WTC11 (cell line): ENCODE measurements at regions not wholly inside any gene's neighbourhood (a gene's known extent, or its start where the extent isn't known, plus 50 kb on each side); places are given as distances from the start of the nearest gene placed in this dataset.

Experiments used
- ATAC-seq: fragments of 200-7000 bp; cut with Tn5 transposase; 2 replicates; pipeline ENCODE4 v1.10.0; 2021; ENCODE audit warnings: mild to moderate bottlenecking, moderate library complexity
- CTCF ChIA-PET: fragments of 300-600 bp; sonication (Branson Sonifier 250); formaldehyde crosslinking; loops from one replicate; lab custom pipeline; 2021; ENCODE audit warnings: antibody characterized with exemption; lab: Charles Lee
- POLR2A ChIA-PET: fragments of 350-600 bp; sonication (Branson Sonifier 250); formaldehyde crosslinking; loops from one replicate; lab custom pipeline; 2021; ENCODE audit warnings: antibody characterized with exemption; lab: Charles Lee
- DNase-seq: peaks from one replicate; pipeline ENCODE4 v3.0.0; 2021; ENCODE audit warnings: low spot score
- H3K27ac Mint-ChIP-seq: 2 replicates; pipeline ENCODE4 v1.8.0; 2021; ENCODE audit warnings: mixed read lengths
- H3K27me3 Mint-ChIP-seq: 2 replicates; pipeline ENCODE4 v1.8.0; 2021; ENCODE audit warnings: low read depth, mild to moderate bottlenecking, moderate library complexity, mixed read lengths
- H3K36me3 Mint-ChIP-seq: 2 replicates; pipeline ENCODE4 v1.8.0; 2021; ENCODE audit warnings: mixed read lengths
- H3K4me1 Mint-ChIP-seq: 2 replicates; pipeline ENCODE4 v1.8.0; 2022; ENCODE audit warnings: mixed read lengths
- H3K4me3 Mint-ChIP-seq: 2 replicates; pipeline ENCODE4 v1.8.0; 2021; ENCODE audit warnings: mild to moderate bottlenecking, moderate library complexity, mixed read lengths
- H3K9me3 Mint-ChIP-seq: 2 replicates; pipeline ENCODE4 v1.8.0; 2021; ENCODE audit warnings: mixed read lengths
- AR ChIP-seq: fragments of 250-450 bp; sonication (Bioruptor Pico); IDR thresholded peaks from 2 replicates; pipeline ENCODE4 v1.9.0; 2021; ENCODE audit warnings: mild to moderate bottlenecking
- CREB1 ChIP-seq: sonication (generic); formaldehyde crosslinking; IDR thresholded peaks from 2 replicates; pipeline ENCODE4 v1.8.0; 2023; ENCODE audit warnings: mild to moderate bottlenecking, missing genetic modification reagents
- EMX1 ChIP-seq: fragments of 250-450 bp; sonication (Bioruptor Pico); IDR thresholded peaks from 2 replicates; pipeline ENCODE4 v1.8.0; 2021; ENCODE audit warnings: mild to moderate bottlenecking
- ESRRA ChIP-seq: sonication (generic); formaldehyde crosslinking; IDR thresholded peaks from 2 replicates; pipeline ENCODE4 v1.8.1; 2022; ENCODE audit warnings: mild to moderate bottlenecking, missing genetic modification reagents, borderline replicate concordance
- FOXJ3 ChIP-seq: sonication (generic); formaldehyde crosslinking; IDR thresholded peaks from 2 replicates; pipeline ENCODE4 v1.9.0; 2021; ENCODE audit warnings: missing genetic modification reagents, mild to moderate bottlenecking, borderline replicate concordance
- GTF2I ChIP-seq: fragments of 250-450 bp; sonication (Bioruptor Pico); conservative IDR thresholded peaks from 2 replicates; pipeline ENCODE4 v1.4.0; 2021; ENCODE audit warnings: mild to moderate bottlenecking
- HMGA2 ChIP-seq: fragments of 250-450 bp; sonication (Bioruptor Pico); IDR thresholded peaks from 2 replicates; pipeline ENCODE4 v1.4.0; 2021; ENCODE audit warnings: mild to moderate bottlenecking, moderate library complexity
- MXD4 ChIP-seq: fragments of 250-450 bp; sonication (Bioruptor Pico); IDR thresholded peaks from 2 replicates; pipeline ENCODE4 v1.8.0; 2021; ENCODE audit warnings: mild to moderate bottlenecking, moderate library complexity, borderline replicate concordance
- NR3C1 ChIP-seq: sonication (generic); formaldehyde crosslinking; conservative IDR thresholded peaks from 2 replicates; pipeline ENCODE4 v1.8.1; 2023; ENCODE audit warnings: low read depth, mild to moderate bottlenecking, missing genetic modification reagents
- RELA ChIP-seq: sonication (generic); formaldehyde crosslinking; IDR thresholded peaks from 2 replicates; pipeline ENCODE4 v1.8.1; 2022; ENCODE audit warnings: missing genetic modification reagents, mild to moderate bottlenecking, borderline replicate concordance
- RORB ChIP-seq: fragments of 250-450 bp; sonication (Bioruptor Pico); IDR thresholded peaks from 2 replicates; pipeline ENCODE4 v1.9.0; 2021; ENCODE audit warnings: mild to moderate bottlenecking
- TEAD4 ChIP-seq: sonication (generic); formaldehyde crosslinking; IDR thresholded peaks from 2 replicates; pipeline ENCODE4 v1.8.0; 2022; ENCODE audit warnings: mild to moderate bottlenecking, missing genetic modification reagents
- TP53 ChIP-seq: sonication (generic); formaldehyde crosslinking; IDR thresholded peaks from 2 replicates; pipeline ENCODE4 v1.8.1; 2023; ENCODE audit warnings: mild to moderate bottlenecking, missing genetic modification reagents
- ZNF138 ChIP-seq: sonication (generic); formaldehyde crosslinking; conservative IDR thresholded peaks from 2 replicates; pipeline ENCODE4 v1.8.1; 2022; ENCODE audit warnings: mild to moderate bottlenecking, moderate library complexity, missing genetic modification reagents
- ZNF219 ChIP-seq: sonication (generic); formaldehyde crosslinking; IDR thresholded peaks from 2 replicates; pipeline ENCODE4 v1.8.0; 2023; ENCODE audit warnings: missing genetic modification reagents, mild to moderate bottlenecking, borderline replicate concordance
- ZNF263 ChIP-seq: sonication (generic); formaldehyde crosslinking; IDR thresholded peaks from 2 replicates; pipeline ENCODE4 v1.8.1; 2022; ENCODE audit warnings: low read depth, mild to moderate bottlenecking, moderate library complexity, missing genetic modification reagents
- ZNF317 ChIP-seq: sonication (generic); formaldehyde crosslinking; IDR thresholded peaks from 2 replicates; pipeline ENCODE4 v1.8.1; 2023; ENCODE audit warnings: low read depth, mild to moderate bottlenecking, moderate library complexity, missing genetic modification reagents, borderline replicate concordance
- TF ChIP-seq, protein P1 (sequence below): fragments of 250-450 bp; sonication (Bioruptor Pico); IDR thresholded peaks from 2 replicates; pipeline ENCODE4 v2.1.2; 2022; ENCODE audit warnings: mild to moderate bottlenecking, moderate library complexity
- TF ChIP-seq, protein P2 (sequence below): sonication (generic); formaldehyde crosslinking; IDR thresholded peaks from 2 replicates; pipeline ENCODE4 v1.8.0; 2022; ENCODE audit warnings: mild to moderate bottlenecking, missing genetic modification reagents
- TF ChIP-seq, protein P3 (sequence below): sonication (generic); formaldehyde crosslinking; IDR thresholded peaks from 2 replicates; pipeline ENCODE4 v1.8.0; 2023; ENCODE audit warnings: mild to moderate bottlenecking, missing genetic modification reagents

DNA sequence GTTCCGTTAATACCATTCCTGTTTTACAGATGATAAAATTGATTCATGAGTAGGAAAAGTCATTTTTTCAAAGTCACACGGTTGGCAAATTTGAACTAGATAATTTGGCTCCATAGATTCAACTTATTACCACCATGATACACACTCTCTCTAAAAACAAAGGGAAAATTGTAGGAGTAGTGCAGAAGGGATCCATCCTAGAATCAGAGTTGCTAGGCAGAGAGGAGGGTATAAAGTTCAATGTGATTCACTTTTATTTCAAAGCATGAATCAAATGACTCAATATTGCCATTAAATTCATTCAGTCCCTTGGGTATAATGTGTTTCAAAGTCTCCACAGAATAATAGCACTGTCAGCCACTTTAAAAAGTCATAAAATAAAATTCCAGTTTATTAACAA is 747.2 kb upstream of the ACO1 start:
- ChIA-PET CTCF (no interaction called here), POLR2A (no interaction called here)
- TF ChIP-seq TP53 (CRISPR knock-in tag) (no peak), RORB (CRISPR knock-in tag) (no peak), ZNF138 (CRISPR knock-in tag) (no peak)
- no peaks in the 10 kb centered on the region for H3K27me3 Mint-ChIP-seq
- peaks cover 15% of the 10 kb centered on the region for H3K4me1 Mint-ChIP-seq
- no peak for ATAC-seq
- no peak overlapping the region for H3K27ac Mint-ChIP-seq
- H3K9me3 Mint-ChIP-seq, result no peaks in the 10 kb centered on the region
- no peak overlapping the region for H3K4me3 Mint-ChIP-seq
- no peak for DNase-seq
- H3K36me3 Mint-ChIP-seq, result no peaks in the 10 kb centered on the region

- POLR2A ChIA-PET, result no interaction called here
- H3K9me3 Mint-ChIP-seq, result no peaks in the 10 kb centered on the region
- CTCF ChIA-PET, result no interaction called here
- no peaks in the 10 kb centered on the region for H3K27me3 Mint-ChIP-seq
- peaks cover 13% of the 10 kb centered on the region for H3K4me1 Mint-ChIP-seq
- H3K4me3 Mint-ChIP-seq, result no peak overlapping the region
- H3K27ac Mint-ChIP-seq, result no peak overlapping the region
- H3K36me3 Mint-ChIP-seq, result no peaks in the 10 kb centered on the region
- ATAC-seq (no peak), DNase-seq (no peak)
- TF ChIP-seq ZNF263 (CRISPR knock-in tag) (no peak), ESRRA (CRISPR knock-in tag) (no peak), FOXJ3 (no peak), CREB1 (CRISPR knock-in tag) (no peak), EMX1 (CRISPR knock-in tag) (no peak), TP53 (CRISPR knock-in tag) (no peak), ZNF219 (CRISPR knock-in tag) (no peak), MXD4 (CRISPR knock-in tag) (no peak), ZNF317 (CRISPR knock-in tag) (no peak), HMGA2 (CRISPR knock-in tag) (no peak), GTF2I (no peak), NR3C1 (CRISPR knock-in tag) (no peak), RELA (CRISPR knock-in tag) (no peak), TEAD4 (CRISPR knock-in tag) (no peak), AR (CRISPR knock-in tag) (no peak)
- TF ChIP-seq, protein P1, sequence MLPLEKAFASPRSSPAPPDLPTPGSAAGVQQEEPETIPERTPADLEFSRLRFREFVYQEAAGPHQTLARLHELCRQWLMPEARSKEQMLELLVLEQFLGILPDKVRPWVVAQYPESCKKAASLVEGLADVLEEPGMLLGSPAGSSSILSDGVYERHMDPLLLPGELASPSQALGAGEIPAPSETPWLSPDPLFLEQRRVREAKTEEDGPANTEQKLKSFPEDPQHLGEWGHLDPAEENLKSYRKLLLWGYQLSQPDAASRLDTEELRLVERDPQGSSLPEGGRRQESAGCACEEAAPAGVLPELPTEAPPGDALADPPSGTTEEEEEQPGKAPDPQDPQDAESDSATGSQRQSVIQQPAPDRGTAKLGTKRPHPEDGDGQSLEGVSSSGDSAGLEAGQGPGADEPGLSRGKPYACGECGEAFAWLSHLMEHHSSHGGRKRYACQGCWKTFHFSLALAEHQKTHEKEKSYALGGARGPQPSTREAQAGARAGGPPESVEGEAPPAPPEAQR (CRISPR knock-in tag), result no peak
- TF ChIP-seq, protein P2, sequence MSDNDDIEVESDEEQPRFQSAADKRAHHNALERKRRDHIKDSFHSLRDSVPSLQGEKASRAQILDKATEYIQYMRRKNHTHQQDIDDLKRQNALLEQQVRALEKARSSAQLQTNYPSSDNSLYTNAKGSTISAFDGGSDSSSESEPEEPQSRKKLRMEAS (CRISPR knock-in tag), result no peak
- TF ChIP-seq, protein P3, sequence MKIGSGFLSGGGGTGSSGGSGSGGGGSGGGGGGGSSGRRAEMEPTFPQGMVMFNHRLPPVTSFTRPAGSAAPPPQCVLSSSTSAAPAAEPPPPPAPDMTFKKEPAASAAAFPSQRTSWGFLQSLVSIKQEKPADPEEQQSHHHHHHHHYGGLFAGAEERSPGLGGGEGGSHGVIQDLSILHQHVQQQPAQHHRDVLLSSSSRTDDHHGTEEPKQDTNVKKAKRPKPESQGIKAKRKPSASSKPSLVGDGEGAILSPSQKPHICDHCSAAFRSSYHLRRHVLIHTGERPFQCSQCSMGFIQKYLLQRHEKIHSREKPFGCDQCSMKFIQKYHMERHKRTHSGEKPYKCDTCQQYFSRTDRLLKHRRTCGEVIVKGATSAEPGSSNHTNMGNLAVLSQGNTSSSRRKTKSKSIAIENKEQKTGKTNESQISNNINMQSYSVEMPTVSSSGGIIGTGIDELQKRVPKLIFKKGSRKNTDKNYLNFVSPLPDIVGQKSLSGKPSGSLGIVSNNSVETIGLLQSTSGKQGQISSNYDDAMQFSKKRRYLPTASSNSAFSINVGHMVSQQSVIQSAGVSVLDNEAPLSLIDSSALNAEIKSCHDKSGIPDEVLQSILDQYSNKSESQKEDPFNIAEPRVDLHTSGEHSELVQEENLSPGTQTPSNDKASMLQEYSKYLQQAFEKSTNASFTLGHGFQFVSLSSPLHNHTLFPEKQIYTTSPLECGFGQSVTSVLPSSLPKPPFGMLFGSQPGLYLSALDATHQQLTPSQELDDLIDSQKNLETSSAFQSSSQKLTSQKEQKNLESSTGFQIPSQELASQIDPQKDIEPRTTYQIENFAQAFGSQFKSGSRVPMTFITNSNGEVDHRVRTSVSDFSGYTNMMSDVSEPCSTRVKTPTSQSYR (CRISPR knock-in tag), result no peak
Observed at GRCh38 chr9:31637861-31638260, 746.6 kb upstream of the ACO1 start.
